Mucosa of descending colon (tissue), 3 donors: ENCODE measurements at regions not wholly inside any gene's neighbourhood (a gene's known extent, or its start where the extent isn't known, plus 50 kb on each side); places are given as distances from the start of the nearest gene placed in this dataset.

ENCODE experiments used
- ATAC-seq: fragments of 200-7000 bp; cut with Tn5 transposase; one replicate; pipeline ENCODE4 v1.9.1; 2020; ENCODE audit warnings: mild to moderate bottlenecking, moderate library complexity
- DNase-seq, 3 donors: peaks; one replicate each; pipeline ENCODE4 v3.0.0-alpha.2; 2020
- H3K36me3 ChIP-seq: fragments of 200-600 bp; one replicate; pipeline ENCODE4 v1.8.0; 2021; ENCODE audit warnings: low read depth, mild to moderate bottlenecking
- H3K4me1 ChIP-seq: fragments of 200-600 bp; one replicate; pipeline ENCODE4 v1.8.0; 2021; ENCODE audit warnings: low read depth, mild to moderate bottlenecking
- H3K4me3 ChIP-seq: fragments of 200-600 bp; one replicate; pipeline ENCODE4 v1.8.0; 2021; ENCODE audit warnings: mild to moderate bottlenecking
- H3K9me3 ChIP-seq: fragments of 200-600 bp; one replicate; pipeline ENCODE4 v1.8.0; 2021; ENCODE audit warnings: mild to moderate bottlenecking
- intact Hi-C, 2 donors: fragments of 100-400 bp; cut with DNase I in 1 of 2; cut with micrococcal nuclease in 1 of 2; formaldehyde crosslinking; loops; one replicate each; pipeline versions ENCODE4 v1.11.0 to v1.11.1; 2022; cut with DNase I, micrococcal nuclease
- TF ChIP-seq, protein P1 (sequence below): fragments of 200-600 bp; IDR thresholded peaks from one replicate; pipeline ENCODE4 v1.8.0; 2022; ENCODE audit warnings: antibody characterized with exemption, mild to moderate bottlenecking
- donor health status: DM: no; HTN: no; CAD: no; lungs with moderate emphysema.
- donor health status: DM: no; HTN: no; CAD: no.
- donor health status: DM: no; HTN: yes; CAD: no.

DNA sequence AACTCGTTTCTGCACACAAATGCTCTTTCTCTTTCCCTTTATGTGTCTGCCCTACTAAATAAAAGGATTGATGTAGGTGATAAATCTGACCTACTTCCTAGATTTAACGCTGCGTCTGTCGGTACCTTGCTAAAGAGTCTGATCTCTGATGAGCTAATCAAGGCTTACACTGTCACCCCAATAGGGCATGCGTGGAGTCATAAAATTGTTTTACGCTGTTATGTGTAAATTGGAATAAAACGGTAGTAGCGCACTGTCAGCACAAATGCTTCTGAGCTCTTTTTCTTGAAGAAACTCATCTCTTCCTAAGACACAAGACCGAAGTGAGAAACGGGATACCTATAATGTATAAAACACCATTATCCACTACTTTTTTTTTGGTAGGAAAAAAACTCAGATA, 2106.3 kb upstream of the WWC1 start:
- DNase-seq (no peak), ATAC-seq (no peak)
- H3K9me3 ChIP-seq: peaks cover 3% of the 10 kb centered on the region
- H3K4me3 ChIP-seq: no peak overlapping the region
- TF ChIP-seq, protein P1, sequence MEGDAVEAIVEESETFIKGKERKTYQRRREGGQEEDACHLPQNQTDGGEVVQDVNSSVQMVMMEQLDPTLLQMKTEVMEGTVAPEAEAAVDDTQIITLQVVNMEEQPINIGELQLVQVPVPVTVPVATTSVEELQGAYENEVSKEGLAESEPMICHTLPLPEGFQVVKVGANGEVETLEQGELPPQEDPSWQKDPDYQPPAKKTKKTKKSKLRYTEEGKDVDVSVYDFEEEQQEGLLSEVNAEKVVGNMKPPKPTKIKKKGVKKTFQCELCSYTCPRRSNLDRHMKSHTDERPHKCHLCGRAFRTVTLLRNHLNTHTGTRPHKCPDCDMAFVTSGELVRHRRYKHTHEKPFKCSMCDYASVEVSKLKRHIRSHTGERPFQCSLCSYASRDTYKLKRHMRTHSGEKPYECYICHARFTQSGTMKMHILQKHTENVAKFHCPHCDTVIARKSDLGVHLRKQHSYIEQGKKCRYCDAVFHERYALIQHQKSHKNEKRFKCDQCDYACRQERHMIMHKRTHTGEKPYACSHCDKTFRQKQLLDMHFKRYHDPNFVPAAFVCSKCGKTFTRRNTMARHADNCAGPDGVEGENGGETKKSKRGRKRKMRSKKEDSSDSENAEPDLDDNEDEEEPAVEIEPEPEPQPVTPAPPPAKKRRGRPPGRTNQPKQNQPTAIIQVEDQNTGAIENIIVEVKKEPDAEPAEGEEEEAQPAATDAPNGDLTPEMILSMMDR: no peak
- intact Hi-C loops: no loop called here
- no peaks in the 10 kb centered on the region for H3K36me3 ChIP-seq
- no peaks in the 10 kb centered on the region for H3K4me1 ChIP-seq

DNA sequence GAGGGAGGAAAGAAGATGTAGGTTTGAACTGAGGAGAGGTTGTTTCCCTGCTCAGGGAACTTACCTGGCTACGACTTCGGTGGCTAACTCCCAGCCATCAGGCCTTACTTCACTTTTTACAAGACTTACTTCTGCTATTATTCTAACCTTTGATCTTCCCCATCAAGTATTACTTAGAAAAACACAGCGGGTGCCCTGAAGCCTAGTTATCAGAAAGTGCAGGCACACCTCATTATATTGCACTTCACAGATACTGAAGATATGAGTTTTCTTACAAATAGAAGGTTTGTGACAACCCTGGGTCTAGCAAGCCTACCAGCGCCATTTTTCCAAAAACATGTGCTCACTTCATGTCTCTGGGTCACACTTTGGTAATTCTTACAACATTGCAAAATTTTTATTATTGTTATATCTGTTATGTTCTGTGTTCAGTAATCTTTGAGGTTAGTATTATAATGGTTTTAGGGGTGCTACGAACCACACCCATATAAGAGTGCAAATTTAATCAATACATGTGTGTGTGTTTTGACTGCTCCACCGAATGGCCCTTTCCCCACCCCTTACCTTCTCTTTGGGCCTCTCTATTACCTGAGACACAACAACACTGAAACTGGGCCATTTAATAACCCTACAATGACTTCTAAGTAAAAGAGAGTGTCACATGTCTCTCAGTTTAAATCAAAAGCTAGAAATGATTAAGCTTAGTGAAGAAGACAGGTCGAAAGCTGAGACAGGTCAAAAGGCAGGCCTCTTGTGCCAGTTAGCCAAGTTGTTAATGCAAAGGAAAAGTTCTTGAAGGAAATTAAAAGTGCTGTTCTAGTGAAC, 2102.7 kb upstream of the WWC1 start:
- TF ChIP-seq, protein P1: no peak
- no peaks in the 10 kb centered on the region for H3K9me3 ChIP-seq
- no peaks in the 10 kb centered on the region for H3K4me1 ChIP-seq
- no peaks in the 10 kb centered on the region for H3K36me3 ChIP-seq
- DNase-seq (no peak), ATAC-seq (no peak)
- intact Hi-C loops: no loop called here
- no peak overlapping the region for H3K4me3 ChIP-seq

DNA sequence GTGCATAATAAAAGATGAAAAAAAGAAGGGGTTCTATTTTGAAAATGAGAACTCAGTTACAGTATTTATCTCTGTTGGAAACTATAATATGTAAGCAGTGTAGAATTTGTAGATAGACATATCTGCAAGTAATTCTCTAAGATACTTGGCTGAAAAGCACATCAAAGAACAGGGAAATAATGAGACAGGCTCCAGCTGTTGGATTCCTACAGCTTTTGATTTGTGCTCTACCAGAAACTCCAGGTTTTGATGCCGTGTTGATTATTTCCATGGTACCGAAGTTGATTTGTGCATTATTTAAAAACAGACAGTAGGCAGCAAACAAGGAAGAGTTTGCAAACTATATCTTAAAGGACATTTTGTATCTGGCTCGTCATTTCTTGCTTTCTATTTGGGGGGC, 2098.7 kb upstream of the WWC1 start:
- TF ChIP-seq, protein P1: no peak
- peaks cover 8% of the 10 kb centered on the region for H3K9me3 ChIP-seq
- DNase-seq (no peak), ATAC-seq (no peak)
- intact Hi-C loops: no loop called here
- H3K4me1 ChIP-seq: no peaks in the 10 kb centered on the region
- no peaks in the 10 kb centered on the region for H3K36me3 ChIP-seq
- H3K4me3 ChIP-seq: no peak overlapping the region

DNA sequence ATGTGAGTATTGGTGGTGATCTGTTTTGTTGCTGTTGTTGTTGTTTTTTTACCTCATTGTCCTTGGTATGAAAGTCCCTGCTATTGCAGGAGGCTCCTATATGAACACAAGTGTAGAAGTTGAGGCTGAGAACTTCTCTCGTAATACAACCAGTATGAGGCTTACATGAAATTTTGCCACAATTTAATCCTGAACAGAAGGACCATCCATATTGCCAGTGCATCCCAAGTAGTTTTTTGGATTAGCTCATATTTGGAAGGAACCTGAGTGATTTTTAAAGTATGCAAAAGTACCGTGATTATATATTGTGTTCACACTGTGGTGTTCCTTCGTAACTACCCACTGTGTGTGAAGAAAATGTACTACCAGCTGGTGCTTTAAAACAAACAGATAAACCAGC, 2095.5 kb upstream of the WWC1 start:
- H3K4me3 ChIP-seq: no peak overlapping the region
- intact Hi-C loops: no loop called here
- H3K9me3 ChIP-seq: peaks cover 8% of the 10 kb centered on the region
- TF ChIP-seq, protein P1: no peak
- ATAC-seq (no peak), DNase-seq (no peak)
- no peaks in the 10 kb centered on the region for H3K36me3 ChIP-seq
- no peaks in the 10 kb centered on the region for H3K4me1 ChIP-seq

DNA sequence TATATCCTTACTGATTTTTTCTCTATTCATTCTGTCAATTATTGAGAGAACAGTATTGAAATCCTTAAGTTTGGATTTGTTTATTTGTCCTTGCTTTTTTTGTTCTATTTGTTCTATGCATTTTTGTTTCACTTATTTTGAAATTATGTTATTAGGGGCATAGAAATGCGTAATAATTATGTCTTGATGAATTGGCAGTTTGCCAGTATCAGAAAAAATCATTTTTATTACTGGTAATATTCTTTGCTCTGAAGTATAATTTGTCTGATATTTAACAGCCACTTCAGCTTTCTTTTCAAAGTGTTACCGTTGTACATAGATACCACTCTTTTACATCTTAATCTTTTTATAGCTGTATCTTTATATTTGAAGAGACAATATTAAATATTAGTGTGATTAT, 2090.9 kb upstream of the WWC1 start:
- peaks cover 11% of the 10 kb centered on the region for H3K9me3 ChIP-seq
- H3K4me3 ChIP-seq: no peak overlapping the region
- no peaks in the 10 kb centered on the region for H3K36me3 ChIP-seq
- intact Hi-C loops: no loop called here
- no peaks in the 10 kb centered on the region for H3K4me1 ChIP-seq
- TF ChIP-seq, protein P1: no peak
- no peak for ATAC-seq
- no peak for DNase-seq
